MM.1S (cell line): ENCODE measurements at regions not wholly inside any gene's neighbourhood (a gene's known extent, or its start where the extent isn't known, plus 50 kb on each side); places are given as distances from the start of the nearest gene placed in this dataset.
A peak's percentile ranks its signal among the peaks of the same experiment; 100 is the strongest.

Experiments
- DNase-seq: peaks from one replicate; pipeline ENCODE4 v3.0.0-alpha.2; 2015
- H2AFZ ChIP-seq: fragments of 300-600 bp; sonication (generic); 2 replicates; pipeline ENCODE4 v1.6.0; 2016; ENCODE audit warnings: antibody characterized with exemption, low read length
- H3F3A ChIP-seq: fragments of 300-600 bp; sonication (generic); 2 replicates; pipeline ENCODE4 v1.6.1; 2016; ENCODE audit warnings: mild to moderate bottlenecking, antibody characterized with exemption, low read length, moderate library complexity, mixed read lengths; ENCODE audit not compliant: insufficient read depth
- H3K27ac ChIP-seq: fragments of 300-600 bp; sonication (generic); 2 replicates; pipeline ENCODE4 v1.5.1; 2016; ENCODE audit warnings: mild to moderate bottlenecking, low read length
- H3K27me3 ChIP-seq: fragments of 300-600 bp; sonication (generic); replicated peaks from 2 replicates; pipeline ENCODE4 v1.6.0; 2016; ENCODE audit warnings: low read length; ENCODE audit not compliant: insufficient read depth
- H3K36me3 ChIP-seq: fragments of 300-600 bp; sonication (generic); replicated peaks from 2 replicates; pipeline ENCODE4 v1.6.1; 2016; ENCODE audit warnings: mild to moderate bottlenecking, low read length, mixed read lengths; ENCODE audit not compliant: insufficient read depth
- H3K4me1 ChIP-seq: fragments of 300-600 bp; sonication (generic); 2 replicates; pipeline ENCODE4 v1.6.1; 2016; ENCODE audit warnings: low read length, mixed read lengths
- H3K4me2 ChIP-seq: fragments of 300-600 bp; sonication (generic); 2 replicates; pipeline ENCODE4 v1.6.0; 2016; ENCODE audit warnings: low read depth, low read length
- H3K4me3 ChIP-seq: fragments of 300-600 bp; sonication (generic); 2 replicates; pipeline ENCODE4 v1.5.1; 2016; ENCODE audit warnings: low read length, mixed read lengths
- H3K79me2 ChIP-seq: fragments of 300-600 bp; sonication (generic); 2 replicates; pipeline ENCODE4 v1.6.1; 2016; ENCODE audit warnings: mixed run types, low read length, mixed read lengths
- H3K9ac ChIP-seq: fragments of 300-600 bp; sonication (generic); 2 replicates; pipeline ENCODE4 v1.6.1; 2016; ENCODE audit warnings: low read length, mixed read lengths
- H3K9me2 ChIP-seq: fragments of 300-600 bp; sonication (generic); replicated peaks from 2 replicates; pipeline ENCODE4 v1.6.1; 2016; ENCODE audit warnings: mild to moderate bottlenecking, low read length, mixed read lengths; ENCODE audit not compliant: insufficient read depth
- H3K9me3 ChIP-seq: fragments of 300-600 bp; sonication (generic); replicated peaks from 2 replicates; pipeline ENCODE4 v1.6.1; 2016; ENCODE audit warnings: mild to moderate bottlenecking, low read length, mixed read lengths; ENCODE audit not compliant: insufficient read depth
- H4K20me1 ChIP-seq: fragments of 300-600 bp; sonication (generic); 2 replicates; pipeline ENCODE4 v1.6.1; 2016; ENCODE audit warnings: mild to moderate bottlenecking, low read length, moderate library complexity, mixed read lengths; ENCODE audit not compliant: insufficient read depth
- EZH2 ChIP-seq: fragments of 300-600 bp; sonication (generic); optimal IDR thresholded peaks from 2 replicates; pipeline ENCODE3; 2017; ENCODE audit warnings: low read depth, mild to moderate bottlenecking, antibody characterized with exemption, low read length, mixed read lengths
- EZH2phosphoT487 ChIP-seq: fragments of 300-600 bp; sonication (generic); IDR thresholded peaks from 2 replicates; pipeline ENCODE4 v1.6.1; 2018; ENCODE audit warnings: antibody characterized with exemption, low read length
- TF ChIP-seq, protein P1 (sequence below): fragments of 300-600 bp; sonication (generic); IDR thresholded peaks from 2 replicates; pipeline ENCODE4 v1.5.1; 2016; ENCODE audit warnings: antibody characterized with exemption, low read length, mixed read lengths

DNA sequence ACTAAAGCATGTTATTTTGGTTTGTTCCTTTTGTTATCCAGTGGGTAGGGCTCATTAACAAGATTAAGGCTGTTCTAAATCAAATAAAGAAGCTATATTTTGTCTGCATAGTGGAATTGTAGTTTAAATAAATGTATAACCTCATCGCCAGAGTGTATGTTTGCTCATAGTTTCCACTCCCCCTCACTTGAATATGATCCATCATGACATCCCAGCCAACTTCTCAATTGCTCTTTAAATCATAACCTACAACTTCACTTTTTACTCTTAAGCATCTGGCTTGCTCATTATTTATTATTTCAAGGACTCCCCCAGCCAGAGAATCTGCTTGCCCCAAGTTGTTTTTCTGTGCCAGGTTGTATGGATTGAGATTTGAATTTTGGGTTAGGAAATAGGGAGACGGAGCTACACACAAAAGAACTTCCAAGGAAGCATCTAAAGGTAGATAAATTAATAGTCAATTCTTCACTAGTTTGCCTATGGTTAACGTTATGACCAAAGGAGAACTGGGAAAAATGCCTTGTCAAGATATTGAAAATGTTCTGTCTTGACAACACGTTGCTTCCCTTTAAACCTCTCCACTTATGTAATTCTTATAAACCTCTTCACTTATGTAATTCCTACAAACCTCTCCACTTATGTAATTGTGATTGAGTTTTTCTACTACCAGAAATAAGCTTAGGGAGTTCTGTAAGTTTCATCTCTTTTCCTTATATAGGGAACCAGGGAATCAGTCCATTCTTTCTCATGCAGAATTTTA lies 55.4 kb upstream of the UPP2 start:
- Histone ChIP-seq H3K9me2 (no peaks in the 10 kb centered on the region), H3K4me3 (no peak overlapping the region), H3K9me3 (no peaks in the 10 kb centered on the region), H4K20me1 (no peaks in the 10 kb centered on the region), H3K4me1 (no peaks in the 10 kb centered on the region), H3K79me2 (no peaks in the 10 kb centered on the region), H3K27ac (no peak overlapping the region), H3K36me3 (no peaks in the 10 kb centered on the region), H3K27me3 (no peaks in the 10 kb centered on the region), H3K4me2 (no peak overlapping the region), H2AFZ (no peak overlapping the region), H3F3A (no peaks in the 10 kb centered on the region), H3K9ac (no peak overlapping the region)
- DNase-seq = no peak
- TF ChIP-seq, protein P1, sequence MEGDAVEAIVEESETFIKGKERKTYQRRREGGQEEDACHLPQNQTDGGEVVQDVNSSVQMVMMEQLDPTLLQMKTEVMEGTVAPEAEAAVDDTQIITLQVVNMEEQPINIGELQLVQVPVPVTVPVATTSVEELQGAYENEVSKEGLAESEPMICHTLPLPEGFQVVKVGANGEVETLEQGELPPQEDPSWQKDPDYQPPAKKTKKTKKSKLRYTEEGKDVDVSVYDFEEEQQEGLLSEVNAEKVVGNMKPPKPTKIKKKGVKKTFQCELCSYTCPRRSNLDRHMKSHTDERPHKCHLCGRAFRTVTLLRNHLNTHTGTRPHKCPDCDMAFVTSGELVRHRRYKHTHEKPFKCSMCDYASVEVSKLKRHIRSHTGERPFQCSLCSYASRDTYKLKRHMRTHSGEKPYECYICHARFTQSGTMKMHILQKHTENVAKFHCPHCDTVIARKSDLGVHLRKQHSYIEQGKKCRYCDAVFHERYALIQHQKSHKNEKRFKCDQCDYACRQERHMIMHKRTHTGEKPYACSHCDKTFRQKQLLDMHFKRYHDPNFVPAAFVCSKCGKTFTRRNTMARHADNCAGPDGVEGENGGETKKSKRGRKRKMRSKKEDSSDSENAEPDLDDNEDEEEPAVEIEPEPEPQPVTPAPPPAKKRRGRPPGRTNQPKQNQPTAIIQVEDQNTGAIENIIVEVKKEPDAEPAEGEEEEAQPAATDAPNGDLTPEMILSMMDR = no peak
- no peak for TF ChIP-seq EZH2
- no peak for TF ChIP-seq EZH2phosphoT487

DNA sequence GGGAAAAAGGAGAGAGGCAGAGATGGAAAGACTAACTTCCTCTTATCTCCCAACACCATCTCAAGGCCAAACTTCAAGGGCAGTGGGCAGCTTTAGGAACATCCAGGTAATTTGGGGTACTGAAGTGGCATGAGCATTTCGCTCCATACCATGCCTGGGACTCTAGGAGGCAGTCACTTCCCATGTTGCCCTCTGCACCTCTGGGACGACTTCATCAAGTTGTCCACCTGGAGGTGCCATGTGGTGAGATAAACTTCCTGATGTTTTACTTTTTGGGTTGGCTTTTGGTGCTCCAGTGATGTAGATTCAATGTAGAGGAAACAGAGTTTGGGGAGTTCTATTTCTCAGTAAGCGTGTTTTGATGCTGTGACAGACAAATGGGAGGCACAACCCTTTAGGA lies 56.3 kb upstream of the UPP2 start:
- no peak overlapping the region for H2AFZ ChIP-seq
- H3K27ac ChIP-seq = no peak overlapping the region
- no peak for DNase-seq
- no peaks in the 10 kb centered on the region for H3K9me2 ChIP-seq
- H4K20me1 ChIP-seq = no peaks in the 10 kb centered on the region
- H3K79me2 ChIP-seq = no peaks in the 10 kb centered on the region
- H3F3A ChIP-seq = no peaks in the 10 kb centered on the region
- no peaks in the 10 kb centered on the region for H3K9me3 ChIP-seq
- H3K4me1 ChIP-seq = no peaks in the 10 kb centered on the region
- TF ChIP-seq EZH2 = no peak
- TF ChIP-seq, protein P1 = peak; percentile 18
- H3K4me3 ChIP-seq = no peak overlapping the region
- no peak overlapping the region for H3K4me2 ChIP-seq
- H3K36me3 ChIP-seq = no peaks in the 10 kb centered on the region
- H3K27me3 ChIP-seq = no peaks in the 10 kb centered on the region
- no peak overlapping the region for H3K9ac ChIP-seq

DNA sequence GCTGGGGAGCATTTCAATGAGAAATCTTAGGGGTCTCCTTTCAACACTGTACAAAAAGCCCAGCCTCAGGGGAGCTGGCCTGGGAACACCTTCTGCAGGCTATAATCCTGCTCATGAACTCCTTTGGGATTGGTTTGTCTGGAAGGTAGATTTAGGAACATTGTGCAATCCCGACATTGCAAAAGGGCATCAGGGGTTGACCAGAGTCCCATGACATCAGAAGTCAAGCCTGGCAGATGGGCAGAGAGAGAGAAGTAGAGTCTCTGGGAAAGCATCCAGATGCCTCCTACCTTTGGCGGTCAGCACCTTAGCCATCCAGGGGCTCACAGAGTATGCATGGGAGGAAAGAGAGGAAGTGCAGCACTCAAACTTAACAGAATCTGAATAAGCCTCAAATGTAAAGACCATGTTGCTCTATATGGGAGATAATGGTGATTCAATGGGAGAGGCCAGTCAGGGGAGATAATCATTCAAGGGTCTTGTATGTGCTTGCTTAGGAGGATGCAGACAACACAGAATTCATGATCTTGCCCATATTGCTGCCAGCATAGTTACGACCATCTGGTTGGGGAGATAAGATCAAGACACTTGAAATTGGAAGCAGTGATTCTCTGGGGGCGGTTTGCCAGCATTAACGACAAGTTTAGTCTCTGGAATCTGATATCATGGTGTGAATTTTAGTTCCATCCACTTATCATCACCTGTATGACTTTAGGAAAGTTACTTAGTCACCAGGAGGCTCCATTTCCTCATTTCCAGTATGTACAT lies 58.3 kb upstream of the UPP2 start:
- H3K9me3 ChIP-seq = no peaks in the 10 kb centered on the region

More for the DNA sequence above, 58.3 kb upstream of the UPP2 start:
- Histone ChIP-seq H3K9me2 (no peaks in the 10 kb centered on the region), H3K36me3 (no peaks in the 10 kb centered on the region), H3K79me2 (no peaks in the 10 kb centered on the region), H3K4me3 (no peak overlapping the region), H4K20me1 (no peaks in the 10 kb centered on the region), H3K4me2 (no peak overlapping the region), H2AFZ (no peak overlapping the region), H3K27me3 (no peaks in the 10 kb centered on the region), H3K9ac (no peak overlapping the region), H3F3A (no peaks in the 10 kb centered on the region), H3K4me1 (no peaks in the 10 kb centered on the region), H3K27ac (no peak overlapping the region)
- no peak for DNase-seq
- TF ChIP-seq EZH2 = no peak
- TF ChIP-seq, protein P1 = no peak
